Stimulated activated naive CD8-positive, alpha-beta T cell treated with anti-CD3 and anti-CD28 coated beads, Interleukin-15, amount 100 ng/mL, for 72 hours (primary cell): ENCODE measurements at regions not wholly inside any gene's neighbourhood (a gene's known extent, or its start where the extent isn't known, plus 50 kb on each side); places are given as distances from the start of the nearest gene placed in this dataset.

Experiments
- ATAC-seq: fragments of 150-1000 bp; cut with Tn5 transposase; 2 replicates; pipeline ENCODE4 v1.10.0; 2021; ENCODE audit warnings: mild to moderate bottlenecking, moderate library complexity
- DNase-seq, 2 donors: peaks; one replicate each; pipeline ENCODE4 v3.0.0; 2021 to 2022
- H3K27ac Mint-ChIP-seq, 2 donors: one replicate each; pipeline ENCODE4 v1.8.0; 2022; ENCODE audit warnings: mild to moderate bottlenecking in 2 of 2, mixed read lengths in 2 of 2, moderate library complexity in 2 of 2
- H3K27me3 Mint-ChIP-seq: one replicate; pipeline ENCODE4 v1.8.0; 2022; ENCODE audit warnings: mixed read lengths
- H3K4me1 Mint-ChIP-seq: one replicate; pipeline ENCODE4 v1.8.0; 2022; ENCODE audit warnings: mild to moderate bottlenecking, mixed read lengths
- H3K4me3 Mint-ChIP-seq, 2 donors: one replicate each; pipeline ENCODE4 v1.8.0; 2022; ENCODE audit warnings: mild to moderate bottlenecking in 2 of 2, mixed read lengths in 2 of 2, moderate library complexity in 1 of 2
- H3K9me3 Mint-ChIP-seq, 2 donors: one replicate each; pipeline ENCODE4 v1.8.0; 2022; ENCODE audit warnings: mixed read lengths in 2 of 2

DNA sequence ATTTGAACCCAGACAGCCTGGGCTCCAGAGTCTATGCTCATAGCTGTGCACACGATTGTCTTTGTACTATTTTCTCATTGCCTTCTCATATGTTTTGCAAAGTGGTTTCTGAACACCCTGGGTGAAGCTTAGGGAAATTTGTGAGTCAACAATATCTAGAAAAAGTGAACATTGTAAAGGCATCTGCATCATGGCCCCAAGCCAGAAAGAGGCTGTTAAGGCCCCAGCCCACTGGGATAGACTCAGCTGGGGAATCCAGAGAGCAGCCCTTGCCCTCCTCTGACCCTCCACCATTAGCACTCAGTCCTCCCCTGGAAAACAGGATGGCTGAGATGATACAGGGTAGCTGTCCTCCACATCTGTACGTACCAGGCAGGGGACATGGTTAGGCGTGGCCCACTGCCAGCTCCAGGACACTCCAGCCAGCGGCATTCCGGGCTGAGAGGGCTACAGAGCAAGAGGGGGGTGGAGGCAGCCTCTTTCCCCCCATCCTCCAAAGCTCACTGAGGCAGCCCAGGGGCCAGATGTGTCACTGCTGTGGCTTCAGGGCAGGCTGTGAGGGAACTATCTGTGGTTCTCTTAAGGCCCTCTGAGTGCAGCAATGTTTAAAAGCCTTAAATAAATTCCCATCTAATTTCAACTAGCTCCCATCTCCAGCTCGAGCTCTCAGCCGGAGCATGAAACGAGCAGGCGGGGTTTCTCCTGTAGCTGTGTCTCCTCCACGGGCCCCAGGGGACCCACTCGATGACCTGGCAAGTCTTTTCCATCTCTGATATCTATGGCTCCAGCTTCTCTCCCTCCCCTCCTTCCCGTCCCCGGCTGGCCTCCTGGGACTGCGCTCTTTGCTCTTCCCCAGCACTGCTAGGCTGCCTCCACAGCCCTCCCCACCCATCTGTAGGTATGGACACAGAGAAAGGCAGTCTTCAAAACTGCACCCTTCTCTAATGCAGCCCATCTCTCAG is 209.4 kb upstream of the LRFN2 start:
- DNase-seq, result no peak
- ATAC-seq, result no peak
- H3K9me3 Mint-ChIP-seq, result no peaks in the 10 kb centered on the region
- no peak overlapping the region for H3K4me3 Mint-ChIP-seq
- H3K27me3 Mint-ChIP-seq, result no peaks in the 10 kb centered on the region
- H3K27ac Mint-ChIP-seq, result peak overlapping the region in 1 of 2 donors; percentile 49
- no peaks in the 10 kb centered on the region for H3K4me1 Mint-ChIP-seq

DNA sequence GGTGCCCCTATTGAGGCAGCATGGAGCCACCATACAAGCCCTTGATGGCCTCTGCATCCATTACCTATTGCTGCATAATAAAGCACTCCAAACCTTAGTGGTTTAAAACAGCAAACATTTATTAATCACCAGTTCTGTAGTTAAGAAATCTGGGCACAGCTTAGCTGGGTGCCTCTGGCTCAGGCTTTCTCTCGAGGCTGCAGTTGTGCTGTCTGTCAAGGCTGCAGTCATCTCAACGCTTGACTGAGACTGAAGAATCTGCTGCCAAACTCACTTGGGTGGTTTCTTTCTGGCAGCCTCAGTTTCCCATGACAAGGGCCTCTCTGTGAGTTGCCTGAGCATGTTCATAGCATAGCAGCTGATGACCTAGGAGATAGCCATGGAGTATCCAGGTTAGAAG is 207.4 kb upstream of the LRFN2 start:
- Mint-ChIP-seq H3K4me1 (peaks cover 18% of the 10 kb centered on the region), H3K9me3 (peaks cover 0 to 7% of the 10 kb centered on the region in 2 donors), H3K27ac (no peak overlapping the region), H3K27me3 (no peaks in the 10 kb centered on the region), H3K4me3 (no peak overlapping the region)
- no peak for ATAC-seq
- DNase-seq, result no peak

DNA sequence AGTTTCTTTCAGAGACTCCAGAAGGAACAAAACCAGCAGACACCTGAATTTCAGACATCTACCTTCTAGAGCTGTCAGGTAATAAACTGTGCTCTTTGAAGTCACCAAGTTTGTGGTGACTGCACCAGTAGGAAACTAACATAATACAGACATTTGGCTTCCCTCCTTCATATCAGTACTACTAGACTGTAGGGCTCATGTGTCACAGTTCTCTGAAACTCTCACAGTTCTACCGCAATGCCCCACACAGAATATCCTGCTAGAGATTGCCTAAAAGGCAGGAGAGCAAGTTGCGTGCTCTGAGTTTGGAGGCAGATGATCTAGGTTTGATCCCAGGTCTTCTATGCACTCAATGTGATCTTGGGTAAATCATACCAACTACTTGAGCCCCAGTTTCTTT is 205.0 kb upstream of the LRFN2 start:
- Mint-ChIP-seq H3K4me1 (peaks cover 32% of the 10 kb centered on the region), H3K27ac (no peak overlapping the region), H3K4me3 (no peak overlapping the region), H3K27me3 (no peaks in the 10 kb centered on the region), H3K9me3 (peaks cover 0 to 7% of the 10 kb centered on the region in 2 donors)
- DNase-seq, result no peak
- ATAC-seq, result peak; percentile 32

DNA sequence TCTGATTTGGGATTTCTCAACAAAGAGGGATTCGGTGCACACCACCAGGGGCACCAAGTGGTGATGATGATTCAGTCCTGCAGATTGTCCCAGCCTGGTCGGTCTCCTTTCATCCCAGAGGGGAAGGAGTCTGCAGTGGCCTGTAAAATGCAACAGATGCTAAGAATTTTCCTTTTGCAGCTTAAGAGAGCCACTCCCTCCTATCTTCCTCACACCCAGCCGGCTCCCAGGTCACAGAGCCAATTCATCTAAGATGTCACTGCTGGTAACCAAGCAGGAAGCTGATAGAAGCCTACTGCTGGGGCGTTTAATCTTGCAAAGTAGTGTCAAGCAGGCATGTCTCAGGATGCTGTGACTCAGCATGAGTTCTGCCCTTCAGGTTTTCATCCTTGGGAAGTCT is 203.8 kb upstream of the LRFN2 start:
- Mint-ChIP-seq H3K27ac (no peak overlapping the region), H3K9me3 (peaks cover 0 to 7% of the 10 kb centered on the region in 2 donors), H3K27me3 (no peaks in the 10 kb centered on the region), H3K4me1 (peaks cover 32% of the 10 kb centered on the region), H3K4me3 (no peak overlapping the region)
- no peak for ATAC-seq
- DNase-seq, result no peak

DNA sequence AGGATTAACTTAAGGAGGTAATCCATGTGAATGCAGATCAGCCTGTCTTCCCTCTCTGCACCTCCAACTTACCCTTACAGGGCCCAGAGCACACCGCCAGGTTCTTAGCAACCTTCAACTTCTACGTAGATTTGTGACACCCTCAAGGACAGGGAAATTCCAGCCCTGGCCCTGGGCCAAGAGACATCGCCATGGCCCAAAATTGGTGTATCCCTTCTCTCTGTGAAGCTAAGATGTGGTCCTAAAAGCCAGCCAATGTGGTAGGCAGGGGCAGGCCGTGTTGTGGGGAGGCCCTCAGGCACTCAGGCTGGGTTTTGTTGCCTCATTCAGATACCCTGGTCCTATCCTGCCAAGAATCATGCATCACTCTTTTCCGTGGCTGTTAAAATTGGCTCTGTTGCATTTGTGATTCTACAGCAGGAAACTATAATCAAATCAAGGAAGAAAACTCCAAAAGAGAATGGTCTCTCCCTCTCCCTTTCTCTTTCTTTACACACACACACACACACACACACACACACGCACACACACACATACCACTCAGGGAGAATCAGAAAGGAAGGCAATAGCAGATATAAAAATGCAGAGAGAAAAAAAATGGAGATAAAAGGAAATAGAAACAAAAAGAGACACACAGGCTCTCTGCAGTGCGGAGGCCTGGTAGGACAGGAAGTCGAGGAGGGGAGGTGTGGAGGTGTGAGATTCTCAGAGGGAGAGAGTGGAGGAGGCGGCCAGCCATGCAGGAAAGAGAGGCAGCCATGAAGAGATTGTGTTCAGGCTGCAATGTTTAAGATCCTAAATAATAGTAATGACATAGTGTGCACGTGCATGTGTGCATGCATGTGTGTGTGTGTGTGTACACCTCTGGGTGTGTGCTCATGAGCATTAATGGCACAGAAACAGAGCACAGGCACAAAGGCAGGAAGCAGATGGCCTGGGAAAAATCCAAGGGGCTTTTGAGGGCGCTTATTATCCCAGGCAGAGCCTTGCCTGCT is 201.8 kb upstream of the LRFN2 start:
- peak overlapping the region; percentile 61 to 75 for H3K4me3 Mint-ChIP-seq
- peaks cover 32% of the 10 kb centered on the region for H3K4me1 Mint-ChIP-seq
- peak overlapping the region; percentile 91 to 94 for H3K27ac Mint-ChIP-seq
- H3K9me3 Mint-ChIP-seq, result peaks cover 0 to 7% of the 10 kb centered on the region in 2 donors
- peak; percentile 90 for ATAC-seq
- H3K27me3 Mint-ChIP-seq, result no peaks in the 10 kb centered on the region
- peak; percentile 40 to 59 for DNase-seq

DNA sequence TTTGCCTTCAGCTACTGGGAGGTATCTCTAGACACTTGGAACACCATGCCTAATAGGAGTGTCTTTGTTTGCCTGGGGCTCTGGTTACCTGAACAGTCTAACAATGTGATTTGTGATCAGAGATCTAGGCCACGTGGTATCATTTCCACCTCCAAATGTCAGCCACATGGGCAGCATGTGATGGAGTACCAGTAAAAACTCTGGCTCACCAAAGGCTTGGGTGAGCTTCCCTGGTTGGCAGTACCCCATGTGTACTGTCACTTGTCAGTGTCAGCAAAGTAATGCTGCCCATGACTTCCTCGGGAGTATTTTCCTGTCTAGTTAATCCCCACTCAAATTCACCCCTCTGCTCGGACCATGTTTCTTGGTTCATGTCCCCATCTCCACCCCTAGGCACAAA is 195.2 kb upstream of the LRFN2 start:
- no peak for ATAC-seq
- no peaks in the 10 kb centered on the region for H3K9me3 Mint-ChIP-seq
- DNase-seq, result no peak
- no peaks in the 10 kb centered on the region for H3K27me3 Mint-ChIP-seq
- H3K4me1 Mint-ChIP-seq, result no peaks in the 10 kb centered on the region
- H3K27ac Mint-ChIP-seq, result no peak overlapping the region
- H3K4me3 Mint-ChIP-seq, result no peak overlapping the region

DNA sequence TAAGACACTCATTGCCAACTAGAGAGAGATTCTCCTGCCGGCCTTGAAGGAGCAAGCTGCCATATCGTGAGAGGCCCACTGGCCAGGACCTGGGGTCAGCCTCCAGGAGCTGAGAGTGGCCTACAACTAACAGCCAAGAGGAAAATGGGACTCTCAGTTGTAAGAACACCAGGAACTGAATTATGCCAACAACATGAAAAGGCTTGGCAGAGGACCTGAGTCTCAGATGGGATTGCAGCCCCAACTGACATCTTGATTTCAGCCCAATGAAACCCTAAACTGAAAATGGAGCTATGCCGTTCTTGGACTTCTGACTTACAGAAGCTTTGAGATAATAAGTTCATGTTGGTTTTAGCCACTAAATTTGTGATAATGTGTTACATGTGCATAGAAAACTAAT is 193.5 kb upstream of the LRFN2 start:
- ATAC-seq (no peak), DNase-seq (no peak)
- no peaks in the 10 kb centered on the region for H3K27me3 Mint-ChIP-seq
- no peaks in the 10 kb centered on the region for H3K9me3 Mint-ChIP-seq
- H3K4me3 Mint-ChIP-seq, result no peak overlapping the region
- no peaks in the 10 kb centered on the region for H3K4me1 Mint-ChIP-seq
- H3K27ac Mint-ChIP-seq, result no peak overlapping the region

DNA sequence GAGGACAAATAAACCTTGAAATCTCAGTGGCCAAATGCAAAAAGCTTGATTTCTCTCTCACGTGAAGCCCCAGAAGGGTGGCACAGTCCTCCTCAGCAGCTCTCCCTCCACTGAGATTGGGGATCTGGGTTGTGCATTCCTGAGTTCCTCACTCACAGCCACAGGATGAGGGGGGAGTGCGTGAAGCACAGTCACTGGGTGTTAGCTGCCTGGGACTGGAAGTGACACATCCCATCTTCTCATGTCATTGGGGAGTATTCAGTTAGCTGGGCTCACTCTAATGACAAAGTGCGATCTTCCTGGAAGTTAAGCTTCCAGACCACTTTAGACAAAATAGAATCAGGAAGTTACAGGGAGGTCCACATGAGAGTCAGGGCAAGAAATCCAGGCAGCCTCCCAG is 192.2 kb upstream of the LRFN2 start:
- no peak for DNase-seq
- Mint-ChIP-seq H3K9me3 (no peaks in the 10 kb centered on the region), H3K4me1 (no peaks in the 10 kb centered on the region)

DNA sequence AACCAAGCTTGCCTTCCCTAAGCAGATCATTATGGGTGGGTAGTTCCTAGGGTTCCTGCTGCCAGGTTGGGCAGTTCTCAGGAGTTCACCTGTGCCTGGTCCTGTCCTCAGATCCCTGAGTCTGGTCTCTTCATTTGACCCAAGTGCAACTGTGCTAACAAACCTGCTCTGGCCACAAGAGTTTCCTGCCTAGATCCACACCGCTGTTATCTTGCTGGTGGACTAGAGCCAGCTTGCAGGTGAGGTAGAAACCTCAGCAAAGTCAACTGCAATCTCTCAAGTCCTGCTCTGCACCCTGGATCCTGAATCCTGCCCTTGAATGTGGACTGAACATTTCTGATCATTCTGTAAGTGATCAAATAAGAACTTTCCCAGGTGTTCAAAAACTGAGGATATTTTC is 191.8 kb upstream of the LRFN2 start:
- DNase-seq (no peak), ATAC-seq (no peak)
- no peaks in the 10 kb centered on the region for H3K9me3 Mint-ChIP-seq
- no peak overlapping the region for H3K27ac Mint-ChIP-seq
- H3K27me3 Mint-ChIP-seq, result peaks cover 9% of the 10 kb centered on the region
- H3K4me1 Mint-ChIP-seq, result no peaks in the 10 kb centered on the region
- no peak overlapping the region for H3K4me3 Mint-ChIP-seq

More for the DNA sequence above, 192.2 kb upstream of the LRFN2 start:
- no peak overlapping the region for H3K27ac Mint-ChIP-seq
- H3K27me3 Mint-ChIP-seq, result peaks cover 9% of the 10 kb centered on the region
- no peak for ATAC-seq
- H3K4me3 Mint-ChIP-seq, result no peak overlapping the region

DNA sequence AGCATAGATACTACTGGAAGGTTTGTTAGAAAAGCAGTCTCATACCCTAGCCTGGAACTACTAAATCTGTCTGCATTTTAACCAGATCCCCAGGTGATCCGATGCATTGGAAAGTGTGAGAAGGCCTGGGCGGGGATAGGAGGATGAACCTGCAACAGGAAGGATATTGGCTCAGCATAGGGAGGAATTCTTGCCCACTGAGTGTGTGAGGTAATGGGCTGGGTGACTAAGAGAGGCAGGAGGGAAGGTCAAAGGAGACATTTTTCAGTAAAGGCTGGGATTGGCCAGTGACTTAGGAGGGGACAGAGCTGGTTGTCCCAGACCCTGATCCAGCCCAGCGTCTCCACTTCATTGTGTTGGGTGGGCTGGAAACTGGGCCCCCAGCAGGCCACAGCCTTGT is 191.0 kb upstream of the LRFN2 start:
- Mint-ChIP-seq H3K27me3 (peaks cover 9% of the 10 kb centered on the region), H3K9me3 (no peaks in the 10 kb centered on the region), H3K4me1 (no peaks in the 10 kb centered on the region), H3K27ac (no peak overlapping the region), H3K4me3 (no peak overlapping the region)
- no peak for ATAC-seq
- DNase-seq, result no peak

DNA sequence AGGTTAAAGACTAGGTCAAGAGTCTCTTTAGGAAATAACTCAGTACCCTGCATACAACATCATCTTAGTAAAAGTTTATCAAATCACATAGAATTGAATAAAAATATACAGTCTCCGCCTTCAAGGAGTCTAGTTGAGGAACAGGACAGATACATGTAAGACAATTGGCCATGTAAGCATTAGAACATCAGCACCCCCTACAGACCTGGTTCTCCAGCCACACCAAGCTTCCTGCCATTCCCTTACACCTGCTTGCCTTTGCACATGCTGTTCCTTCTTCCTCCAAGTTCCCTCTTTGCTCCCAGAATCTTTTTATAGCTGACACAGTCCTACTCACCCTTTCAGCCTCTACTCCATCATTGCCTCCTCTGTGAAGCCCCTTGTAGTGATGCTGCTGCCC is 187.8 kb upstream of the LRFN2 start:
- ATAC-seq (no peak), DNase-seq (no peak)
- Mint-ChIP-seq H3K27me3 (peaks cover 16% of the 10 kb centered on the region), H3K27ac (no peak overlapping the region), H3K4me3 (no peak overlapping the region), H3K4me1 (no peaks in the 10 kb centered on the region), H3K9me3 (no peaks in the 10 kb centered on the region)

DNA sequence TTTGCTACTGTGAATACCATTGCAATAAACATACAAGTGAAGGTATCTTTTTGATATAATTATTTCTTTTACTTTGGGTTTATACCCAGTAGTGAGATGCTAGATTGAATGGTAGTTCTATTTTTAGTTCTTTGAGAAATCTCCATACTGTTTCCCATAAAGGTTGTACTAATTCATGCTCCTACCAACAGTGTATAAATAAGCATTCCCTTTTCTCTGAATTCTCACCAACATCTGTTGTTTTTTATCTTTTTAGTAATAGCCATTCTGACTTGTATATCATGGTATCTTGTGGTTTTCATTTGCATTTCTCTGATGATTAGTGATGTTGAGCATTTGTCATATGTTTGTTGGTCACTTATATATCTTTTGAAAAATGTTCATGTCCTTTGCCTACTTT is 183.6 kb upstream of the LRFN2 start:
- DNase-seq, result no peak
- Mint-ChIP-seq H3K27ac (no peak overlapping the region), H3K4me1 (no peaks in the 10 kb centered on the region), H3K4me3 (no peak overlapping the region), H3K9me3 (no peaks in the 10 kb centered on the region), H3K27me3 (peaks cover 23% of the 10 kb centered on the region)
- no peak for ATAC-seq

DNA sequence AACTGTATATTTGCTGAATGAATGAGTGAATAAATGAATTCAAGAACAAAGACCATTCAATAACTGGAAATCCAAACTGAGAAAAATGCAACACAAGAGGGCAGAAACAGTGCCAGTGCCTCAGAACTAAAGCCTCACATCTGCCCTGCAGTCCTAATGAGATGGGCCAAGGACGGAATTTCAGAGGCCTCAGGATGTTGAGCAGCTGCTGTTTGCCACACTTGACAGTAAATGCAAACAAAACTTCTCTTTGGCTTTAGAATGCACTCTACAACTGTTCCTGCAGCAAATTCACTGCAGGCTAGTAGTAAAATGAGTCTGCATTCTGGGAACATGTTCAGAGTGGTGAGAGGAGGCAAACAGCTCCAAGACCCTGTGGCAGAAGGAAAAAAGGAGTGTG is 177.6 kb upstream of the LRFN2 start:
- no peak for ATAC-seq
- Mint-ChIP-seq H3K4me1 (no peaks in the 10 kb centered on the region), H3K9me3 (no peaks in the 10 kb centered on the region), H3K27ac (peak overlapping the region in 1 of 2 donors; percentile 51), H3K27me3 (peaks cover 7% of the 10 kb centered on the region), H3K4me3 (no peak overlapping the region)
- no peak for DNase-seq

DNA sequence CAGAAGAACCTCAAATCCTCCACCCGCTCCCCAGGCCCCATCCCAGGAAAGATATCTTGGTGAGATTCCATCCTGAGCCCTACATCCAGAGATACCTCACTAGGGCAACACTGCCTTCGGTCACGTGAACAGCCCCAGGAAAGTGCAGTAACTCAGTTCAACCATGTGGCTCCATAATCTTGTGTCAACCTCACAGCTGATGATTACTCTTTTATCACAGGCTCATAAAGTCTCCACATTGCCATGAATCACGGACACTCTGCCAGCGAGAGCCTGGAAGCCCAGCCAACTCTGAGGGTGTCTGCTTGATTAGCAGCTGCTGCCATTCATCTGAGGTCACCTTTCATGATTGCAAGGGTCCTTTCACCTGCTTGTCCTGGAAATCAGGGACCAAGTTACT is 175.8 kb upstream of the LRFN2 start:
- no peak for DNase-seq
- Mint-ChIP-seq H3K9me3 (no peaks in the 10 kb centered on the region), H3K4me3 (no peak overlapping the region), H3K27me3 (peaks cover 11% of the 10 kb centered on the region), H3K27ac (no peak overlapping the region), H3K4me1 (no peaks in the 10 kb centered on the region)
- ATAC-seq, result no peak

DNA sequence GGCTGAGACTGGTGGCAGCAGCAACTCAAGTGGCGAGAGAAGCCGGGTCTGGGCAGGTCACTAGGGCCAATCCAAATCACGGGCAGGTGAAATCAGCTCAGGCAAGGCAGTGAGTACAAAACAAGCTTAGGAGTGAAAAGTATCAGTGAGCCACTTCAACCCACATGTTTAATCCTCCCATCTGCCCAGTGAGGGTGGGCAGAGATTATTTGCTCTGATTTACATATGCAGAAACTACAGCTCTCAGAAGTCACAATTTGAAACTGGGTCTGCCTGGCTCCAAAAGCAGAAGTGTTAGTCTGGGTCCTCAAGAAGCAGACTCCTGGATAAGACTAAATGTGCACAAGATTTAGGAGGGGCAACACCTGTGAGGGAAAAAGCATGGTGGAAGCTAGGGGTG is 173.7 kb upstream of the LRFN2 start:
- DNase-seq (no peak), ATAC-seq (no peak)
- no peak overlapping the region for H3K4me3 Mint-ChIP-seq

DNA sequence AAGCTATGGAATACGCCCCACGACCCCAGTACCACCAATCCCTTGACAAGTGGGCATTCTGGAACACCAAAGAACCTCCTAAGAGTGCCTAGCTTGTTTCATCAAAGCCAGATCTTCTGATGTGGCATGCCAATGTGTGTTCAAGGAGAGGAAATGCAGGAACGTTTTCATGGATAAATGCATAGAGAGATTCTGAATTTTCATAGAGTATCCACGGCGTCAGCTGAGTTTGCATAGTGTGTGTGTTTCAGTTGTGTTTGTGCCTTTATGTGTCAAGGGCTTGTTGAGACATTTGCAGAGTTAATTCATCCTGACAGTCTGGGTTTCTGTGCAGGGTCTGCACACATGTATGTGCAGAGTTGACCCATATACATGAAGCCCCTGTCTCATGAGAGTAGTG is 172.7 kb upstream of the LRFN2 start:
- no peak overlapping the region for H3K4me3 Mint-ChIP-seq

More for the DNA sequence above, 173.7 kb upstream of the LRFN2 start:
- Mint-ChIP-seq H3K27me3 (peaks cover 32% of the 10 kb centered on the region), H3K9me3 (no peaks in the 10 kb centered on the region), H3K27ac (no peak overlapping the region), H3K4me1 (no peaks in the 10 kb centered on the region)

More for the DNA sequence above, 172.7 kb upstream of the LRFN2 start:
- H3K4me1 Mint-ChIP-seq, result no peaks in the 10 kb centered on the region
- no peak for ATAC-seq
- no peak overlapping the region for H3K27ac Mint-ChIP-seq
- DNase-seq, result no peak
- H3K9me3 Mint-ChIP-seq, result no peaks in the 10 kb centered on the region
- H3K27me3 Mint-ChIP-seq, result peaks cover 42% of the 10 kb centered on the region
